ENCODE measurements at regions not wholly inside any gene's neighbourhood (a gene's known extent, or its start where the extent isn't known, plus 50 kb on each side); places are given as distances from the start of the nearest gene placed in this dataset.

GRCh38 chr13:106998664-106999063 lies 430.7 kb upstream of the ARGLU1 start:
- Histone ChIP-seq H3K4me3 (no peak overlapping the region), H3K9me3 (no peaks in the 10 kb centered on the region), H3K27ac (no peak overlapping the region), H3K4me1 (no peaks in the 10 kb centered on the region), H3K36me3 (no peaks in the 10 kb centered on the region), H3K27me3 (no peaks in the 10 kb centered on the region)
- DNase-seq: no peak
- TF ChIP-seq POLR2A (IDR thresholded peaks at IDR 0.05) (no peak), CTCF (IDR thresholded peaks at IDR 0.05) (no peak)
- intact Hi-C loops (cut with DNase I; ENCODE audit: low total_unique reads): no loop called here

- Histone ChIP-seq H3K4me1 (no peaks in the 10 kb centered on the region), H3K27me3 (no peaks in the 10 kb centered on the region), H3K36me3 (no peaks in the 10 kb centered on the region), H3K4me3 (no peak overlapping the region), H3K9me3 (no peaks in the 10 kb centered on the region), H3K27ac (no peak overlapping the region)
- TF ChIP-seq CTCF (IDR thresholded peaks at IDR 0.05) (no peak), POLR2A (IDR thresholded peaks at IDR 0.05) (no peak)
- intact Hi-C loops (cut with DNase I; ENCODE audit: low total_unique reads): no loop called here
- DNase-seq: no peak
Observed at GRCh38 chr13:106997696-106998095, 429.8 kb upstream of the ARGLU1 start.

GRCh38 chr13:106996867-106997618 lies 429.1 kb upstream of the ARGLU1 start:
- H3K4me3 ChIP-seq: no peak overlapping the region
- H3K27me3 ChIP-seq: no peaks in the 10 kb centered on the region
- intact Hi-C loops (cut with DNase I; ENCODE audit: low total_unique reads): no loop called here
- TF ChIP-seq POLR2A (IDR thresholded peaks at IDR 0.05): no peak
- no peak for TF ChIP-seq CTCF (IDR thresholded peaks at IDR 0.05)
- H3K4me1 ChIP-seq: no peaks in the 10 kb centered on the region
- no peak overlapping the region for H3K27ac ChIP-seq
- DNase-seq: no peak
- H3K9me3 ChIP-seq: no peaks in the 10 kb centered on the region
- H3K36me3 ChIP-seq: no peaks in the 10 kb centered on the region

- Histone ChIP-seq H3K27ac (no peak overlapping the region), H3K9me3 (no peaks in the 10 kb centered on the region), H3K36me3 (no peaks in the 10 kb centered on the region), H3K27me3 (no peaks in the 10 kb centered on the region), H3K4me3 (no peak overlapping the region), H3K4me1 (no peaks in the 10 kb centered on the region)
- intact Hi-C loops (cut with DNase I; ENCODE audit: low total_unique reads): no loop called here
- DNase-seq: no peak
- no peak for TF ChIP-seq POLR2A (IDR thresholded peaks at IDR 0.05)
- TF ChIP-seq CTCF (IDR thresholded peaks at IDR 0.05): no peak
Observed at GRCh38 chr13:106990594-106990993, 422.7 kb upstream of the ARGLU1 start.

- TF ChIP-seq POLR2A (IDR thresholded peaks at IDR 0.05): no peak
- no peak for TF ChIP-seq CTCF (IDR thresholded peaks at IDR 0.05)
- no peak for DNase-seq
- H3K27ac ChIP-seq: no peak overlapping the region
- no peaks in the 10 kb centered on the region for H3K9me3 ChIP-seq
- no peaks in the 10 kb centered on the region for H3K4me1 ChIP-seq
- H3K36me3 ChIP-seq: no peaks in the 10 kb centered on the region
- H3K27me3 ChIP-seq: no peaks in the 10 kb centered on the region
- intact Hi-C loops (cut with DNase I; ENCODE audit: low total_unique reads): no loop called here
- no peak overlapping the region for H3K4me3 ChIP-seq
Observed at GRCh38 chr13:106989876-106990275, 421.9 kb upstream of the ARGLU1 start.
